ENCODE measurements at regions not wholly inside any gene's neighbourhood (a gene's known extent, or its start where the extent isn't known, plus 50 kb on each side); places are given as distances from the start of the nearest gene placed in this dataset.

GRCh38 chr11:130778705-130779104 lies 137.6 kb downstream of the SNX19 start:
- TF ChIP-seq, protein P1, sequence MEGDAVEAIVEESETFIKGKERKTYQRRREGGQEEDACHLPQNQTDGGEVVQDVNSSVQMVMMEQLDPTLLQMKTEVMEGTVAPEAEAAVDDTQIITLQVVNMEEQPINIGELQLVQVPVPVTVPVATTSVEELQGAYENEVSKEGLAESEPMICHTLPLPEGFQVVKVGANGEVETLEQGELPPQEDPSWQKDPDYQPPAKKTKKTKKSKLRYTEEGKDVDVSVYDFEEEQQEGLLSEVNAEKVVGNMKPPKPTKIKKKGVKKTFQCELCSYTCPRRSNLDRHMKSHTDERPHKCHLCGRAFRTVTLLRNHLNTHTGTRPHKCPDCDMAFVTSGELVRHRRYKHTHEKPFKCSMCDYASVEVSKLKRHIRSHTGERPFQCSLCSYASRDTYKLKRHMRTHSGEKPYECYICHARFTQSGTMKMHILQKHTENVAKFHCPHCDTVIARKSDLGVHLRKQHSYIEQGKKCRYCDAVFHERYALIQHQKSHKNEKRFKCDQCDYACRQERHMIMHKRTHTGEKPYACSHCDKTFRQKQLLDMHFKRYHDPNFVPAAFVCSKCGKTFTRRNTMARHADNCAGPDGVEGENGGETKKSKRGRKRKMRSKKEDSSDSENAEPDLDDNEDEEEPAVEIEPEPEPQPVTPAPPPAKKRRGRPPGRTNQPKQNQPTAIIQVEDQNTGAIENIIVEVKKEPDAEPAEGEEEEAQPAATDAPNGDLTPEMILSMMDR (IDR thresholded peaks at IDR 0.05; ENCODE audit: low read depth, low read length, missing input control): no peak
- TF ChIP-seq RXRA (IDR thresholded peaks at IDR 0.05): no peak
- TF ChIP-seq GABPA (IDR thresholded peaks at IDR 0.05 in 1 of 2, conservative IDR thresholded peaks at IDR 0.05 in 1 of 2): no peak
- no peak for TF ChIP-seq TAF1 (conservative IDR thresholded peaks at IDR 0.05)
- TF ChIP-seq YY1 (IDR thresholded peaks at IDR 0.05): no peak
- TF ChIP-seq HNF4A (conservative IDR thresholded peaks at IDR 0.05): no peak
- TF ChIP-seq NR2F2 (IDR thresholded peaks at IDR 0.05): no peak
- TF ChIP-seq, protein P2, sequence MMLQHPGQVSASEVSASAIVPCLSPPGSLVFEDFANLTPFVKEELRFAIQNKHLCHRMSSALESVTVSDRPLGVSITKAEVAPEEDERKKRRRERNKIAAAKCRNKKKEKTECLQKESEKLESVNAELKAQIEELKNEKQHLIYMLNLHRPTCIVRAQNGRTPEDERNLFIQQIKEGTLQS (IDR thresholded peaks at IDR 0.05): no peak
- TF ChIP-seq MAX (IDR thresholded peaks at IDR 0.05): no peak
- TF ChIP-seq ZBTB33 (IDR thresholded peaks at IDR 0.05): no peak
- no peak for TF ChIP-seq REST (IDR thresholded peaks at IDR 0.05)
- TF ChIP-seq HNF4G (IDR thresholded peaks at IDR 0.05): no peak
- TF ChIP-seq RAD21 (IDR thresholded peaks at IDR 0.05): no peak
- TF ChIP-seq FOXA1 (IDR thresholded peaks at IDR 0.05): no peak
